NCI-H1436 treated with DMSO at 0.1 percent for 48 hours (cell line): ENCODE measurements at regions not wholly inside any gene's neighbourhood (a gene's known extent, or its start where the extent isn't known, plus 50 kb on each side); places are given as distances from the start of the nearest gene placed in this dataset.
"Not testable (repeated sequence)": the region's sequence is repeated elsewhere in the genome, so short reads cannot be mapped to it uniquely, and the experiment has no call there.

Source experiments
- DNase-seq: peaks from one replicate; lab custom pipeline; 2025; lab: John Stamatoyannopoulos, UW

GRCh38 chr4:126930059-126930458, 702.7 kb upstream of the INTU start:
- DNase-seq, result not testable (repeated sequence)

GRCh38 chr4:126935801-126936200, 697.0 kb upstream of the INTU start:
- no peak for DNase-seq

- no peak for DNase-seq
These were observed 695.4 kb upstream of the INTU start for GRCh38 chr4:126937342-126937741.

GRCh38 chr4:126937846-126938422, 694.8 kb upstream of the INTU start:
- DNase-seq, result no peak

GRCh38 chr4:126939401-126939800, 693.4 kb upstream of the INTU start:
- no peak for DNase-seq

GRCh38 chr4:126947536-126947935, 685.2 kb upstream of the INTU start:
- no peak for DNase-seq

- no peak for DNase-seq
These were observed 678.0 kb upstream of the INTU start for GRCh38 chr4:126954537-126955291.

- no peak for DNase-seq
These were observed 677.2 kb upstream of the INTU start for GRCh38 chr4:126955292-126956183.

GRCh38 chr4:126956184-126956897, 676.4 kb upstream of the INTU start:
- DNase-seq, result no peak

- DNase-seq, result no peak
These were observed 675.2 kb upstream of the INTU start for GRCh38 chr4:126957556-126957955.

- DNase-seq, result no peak
These were observed 674.8 kb upstream of the INTU start for GRCh38 chr4:126957987-126958386.

GRCh38 chr4:126958482-126958881, 674.3 kb upstream of the INTU start:
- DNase-seq, result no peak

- DNase-seq, result no peak
These were observed 673.6 kb upstream of the INTU start for GRCh38 chr4:126959056-126959745.

GRCh38 chr4:126960760-126961159, 672.0 kb upstream of the INTU start:
- no peak for DNase-seq

GRCh38 chr4:126961661-126962060, 671.1 kb upstream of the INTU start:
- DNase-seq, result no peak

GRCh38 chr4:126965877-126966276, 666.9 kb upstream of the INTU start:
- DNase-seq, result no peak

GRCh38 chr4:126969360-126970235, 663.2 kb upstream of the INTU start:
- DNase-seq, result no peak

- DNase-seq, result no peak
These were observed 659.6 kb upstream of the INTU start for GRCh38 chr4:126973201-126973600.

GRCh38 chr4:126976850-126977632, 655.7 kb upstream of the INTU start:
- no peak for DNase-seq

GRCh38 chr4:126986005-126986404, 646.8 kb upstream of the INTU start:
- DNase-seq, result no peak
